ENCODE measurements at regions not wholly inside any gene's neighbourhood (a gene's known extent, or its start where the extent isn't known, plus 50 kb on each side); places are given as distances from the start of the nearest gene placed in this dataset.
"Not testable (repeated sequence)": the region's sequence is repeated elsewhere in the genome, so short reads cannot be mapped to it uniquely, and the experiment has no call there.

GRCh38 chr16:29145086-29145485 lies 160.2 kb downstream of the LAT start:
- DNase-seq (ENCODE audit: low spot score) = not testable (repeated sequence)

- not testable (repeated sequence) for DNase-seq (ENCODE audit: low spot score)
Observed at GRCh38 chr16:29144669-29145062, 159.8 kb downstream of the LAT start.

- not testable (repeated sequence) for DNase-seq (ENCODE audit: low spot score)
Observed at GRCh38 chr16:29143739-29144668, 159.2 kb downstream of the LAT start.

GRCh38 chr16:29142506-29142905 lies 157.7 kb downstream of the LAT start:
- DNase-seq (ENCODE audit: low spot score) = not testable (repeated sequence)

- DNase-seq (ENCODE audit: low spot score) = no peak
Observed at GRCh38 chr16:29141586-29142324, 156.9 kb downstream of the LAT start.

GRCh38 chr16:29141121-29141520 lies 156.3 kb downstream of the LAT start:
- DNase-seq (ENCODE audit: low spot score) = not testable (repeated sequence)

GRCh38 chr16:29139901-29140855 lies 155.3 kb downstream of the LAT start:
- DNase-seq (ENCODE audit: low spot score) = not testable (repeated sequence)

- DNase-seq (ENCODE audit: low spot score) = no peak
Observed at GRCh38 chr16:29139261-29139802, 154.5 kb downstream of the LAT start.

- DNase-seq (ENCODE audit: low spot score) = not testable (repeated sequence)
Observed at GRCh38 chr16:29138698-29139097, 153.8 kb downstream of the LAT start.

GRCh38 chr16:29137894-29138662 lies 153.2 kb downstream of the LAT start:
- not testable (repeated sequence) for DNase-seq (ENCODE audit: low spot score)

- DNase-seq (ENCODE audit: low spot score) = not testable (repeated sequence)
Observed at GRCh38 chr16:29137461-29137860, 152.6 kb downstream of the LAT start.

- DNase-seq (ENCODE audit: low spot score) = not testable (repeated sequence)
Observed at GRCh38 chr16:29136916-29137315, 152.1 kb downstream of the LAT start.

- DNase-seq (ENCODE audit: low spot score) = not testable (repeated sequence)
Observed at GRCh38 chr16:29136046-29136696, 151.3 kb downstream of the LAT start.

GRCh38 chr16:29135098-29135497 lies 150.2 kb downstream of the LAT start:
- not testable (repeated sequence) for DNase-seq (ENCODE audit: low spot score)

- not testable (repeated sequence) for DNase-seq (ENCODE audit: low spot score)
Observed at GRCh38 chr16:29133681-29134430, 149.0 kb downstream of the LAT start.

- not testable (repeated sequence) for DNase-seq (ENCODE audit: low spot score)
Observed at GRCh38 chr16:29132869-29133268, 148.0 kb downstream of the LAT start.

- not testable (repeated sequence) for DNase-seq (ENCODE audit: low spot score)
Observed at GRCh38 chr16:29132444-29132843, 147.6 kb downstream of the LAT start.

GRCh38 chr16:29130901-29131851 lies 146.3 kb downstream of the LAT start:
- DNase-seq (ENCODE audit: low spot score) = not testable (repeated sequence)
